Gastrocnemius medialis (tissue), 4 donors: ENCODE measurements at regions not wholly inside any gene's neighbourhood (a gene's known extent, or its start where the extent isn't known, plus 50 kb on each side); places are given as distances from the start of the nearest gene placed in this dataset.

ENCODE experiments used
- CTCF ChIP-seq, 5 experiments: fragments of 450-650 bp in 3 of 5; fragments of 200-600 bp in 2 of 5; sonication (generic) in 2 of 5; IDR thresholded peaks in 4 of 5; conservative IDR thresholded peaks in 1 of 5; 1 replicate in 4 of 5; 2 replicates in 1 of 5; pipeline ENCODE4 v1.5.1; 2016 to 2019; ENCODE audit warnings: antibody characterized with exemption in 5 of 5, mild to moderate bottlenecking in 3 of 5, moderate library complexity in 3 of 5
- POLR2A ChIP-seq, 2 donors: fragments of 450-650 bp; IDR thresholded peaks; one replicate each; pipeline ENCODE4 v1.6.1; 2017; ENCODE audit warnings: antibody characterized with exemption in 2 of 2, mild to moderate bottlenecking in 2 of 2, moderate library complexity in 2 of 2

GRCh38 chr17:13753154-13753553 lies 151.4 kb upstream of the HS3ST3A1 start:
- TF ChIP-seq POLR2A (IDR thresholded peaks at IDR 0.05) = no peak
- no peak for TF ChIP-seq CTCF (IDR thresholded peaks at IDR 0.05 in 4 of 5, conservative IDR thresholded peaks at IDR 0.05 in 1 of 5)
